HG02852 (cell line): ENCODE measurements at regions not wholly inside any gene's neighbourhood (a gene's known extent, or its start where the extent isn't known, plus 50 kb on each side); places are given as distances from the start of the nearest gene placed in this dataset.
"Not testable (repeated sequence)": the region's sequence is repeated elsewhere in the genome, so short reads cannot be mapped to it uniquely, and the experiment has no call there.

Source experiments
- ATAC-seq: cut with Tn5 transposase; IDR thresholded peaks from one replicate; pipeline ENCODE4 v1.9.1; 2021; ENCODE audit warnings: mild to moderate bottlenecking, moderate library complexity; ENCODE audit not compliant: unreplicated experiment

DNA sequence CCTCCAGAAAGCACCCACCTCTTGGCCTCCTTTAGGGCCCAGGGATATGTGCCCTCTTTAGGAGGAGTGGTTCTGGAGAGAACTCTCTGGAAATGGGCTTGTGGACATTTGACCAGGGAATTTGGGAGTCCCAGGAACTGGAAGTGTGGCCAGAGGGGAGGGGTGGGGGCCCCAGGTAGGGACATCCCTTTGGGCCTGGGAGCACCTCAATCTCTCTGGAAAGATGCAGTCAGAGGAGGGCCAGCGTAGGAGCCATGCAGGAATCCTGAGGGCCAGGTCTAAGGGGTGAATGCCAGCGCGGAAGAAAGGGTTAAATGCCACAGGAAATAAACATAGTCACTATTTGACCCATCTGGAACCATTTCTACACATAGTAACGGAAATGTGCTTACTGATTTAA lies 50.3 kb upstream of the ITGA11 start:
- no peak for ATAC-seq

GRCh38 chr15:68483165-68483564 lies 51.2 kb upstream of the ITGA11 start:
- no peak for ATAC-seq

GRCh38 chr15:68484220-68484619 lies 52.3 kb upstream of the ITGA11 start:
- ATAC-seq = no peak

DNA sequence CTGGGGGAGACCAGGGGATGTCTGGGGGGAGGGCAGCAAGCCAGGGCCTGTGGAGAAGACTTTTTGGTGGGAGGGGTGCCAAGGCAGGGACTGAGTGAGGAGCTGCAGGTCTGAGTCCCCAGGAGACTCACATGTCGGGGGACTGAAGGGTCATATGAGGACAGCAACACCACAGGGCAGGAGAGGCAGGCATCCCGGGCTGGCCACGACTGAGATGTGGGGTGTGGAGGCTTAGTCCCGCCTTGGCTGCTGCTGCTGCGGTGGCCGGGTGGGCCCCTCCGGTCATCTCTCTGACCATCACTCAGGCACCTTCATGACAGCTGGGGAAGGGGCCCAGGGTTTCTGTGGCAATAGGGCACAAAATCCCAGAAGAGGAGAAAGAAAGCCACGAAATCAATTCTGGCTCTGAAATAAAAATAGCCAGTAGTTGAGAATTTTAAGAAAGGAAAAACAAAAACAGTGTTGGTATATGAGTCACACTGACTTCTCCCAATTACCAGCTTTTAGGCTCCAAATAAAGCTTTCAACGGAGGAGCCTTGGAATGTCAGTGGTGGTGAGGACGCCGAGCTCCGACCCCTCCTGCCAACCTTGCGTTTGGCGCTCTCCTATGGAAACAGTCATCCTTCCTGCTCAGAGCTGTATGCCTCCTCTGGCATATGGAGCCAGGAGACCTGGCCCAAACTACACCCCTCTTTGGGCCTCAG lies 52.9 kb upstream of the ITGA11 start:
- no peak for ATAC-seq

DNA sequence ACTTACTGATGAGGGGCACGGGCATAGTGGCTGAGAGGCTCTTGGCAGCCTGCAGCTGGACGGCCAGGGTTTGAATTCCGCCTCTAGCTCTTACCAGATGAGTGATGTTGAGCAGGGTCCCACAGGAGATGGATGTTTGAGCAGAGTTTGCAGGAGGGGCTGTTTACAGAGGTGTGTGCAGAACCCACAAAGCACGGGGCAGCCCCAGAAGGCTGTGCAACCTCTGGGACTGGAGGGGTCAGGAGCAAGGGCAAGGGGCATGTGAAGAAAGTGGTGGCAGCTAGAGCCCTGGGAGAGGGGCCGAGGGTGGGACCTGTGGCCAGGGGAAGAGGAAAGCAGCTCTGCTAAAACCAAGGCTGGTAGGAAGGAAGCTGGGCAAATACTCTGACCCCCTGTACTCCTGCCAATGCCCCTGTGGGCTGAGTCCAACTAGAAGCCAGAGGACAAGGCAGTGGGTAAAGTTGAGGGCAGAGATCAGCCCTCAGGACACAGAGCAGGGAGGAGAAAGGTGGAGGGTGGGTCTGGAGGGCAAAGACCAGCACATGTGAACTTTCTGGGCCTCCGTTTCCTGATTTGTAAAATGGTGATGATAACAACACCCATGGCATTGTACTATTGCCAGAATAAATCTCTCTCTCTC lies 53.9 kb upstream of the ITGA11 start:
- no peak for ATAC-seq

GRCh38 chr15:68487087-68487843 lies 55.3 kb upstream of the ITGA11 start:
- ATAC-seq = no peak

- ATAC-seq = no peak
Observed at GRCh38 chr15:68488290-68488689, 56.3 kb upstream of the ITGA11 start.

- no peak for ATAC-seq
Observed at GRCh38 chr15:68488966-68489365, 57.0 kb upstream of the ITGA11 start.

- ATAC-seq = no peak
Observed at GRCh38 chr15:68489421-68489820, 57.5 kb upstream of the ITGA11 start.

- ATAC-seq = no peak
Observed at GRCh38 chr15:68491415-68492106, 59.6 kb upstream of the ITGA11 start.

GRCh38 chr15:68492855-68493254 lies 60.9 kb upstream of the ITGA11 start:
- ATAC-seq = no peak

DNA sequence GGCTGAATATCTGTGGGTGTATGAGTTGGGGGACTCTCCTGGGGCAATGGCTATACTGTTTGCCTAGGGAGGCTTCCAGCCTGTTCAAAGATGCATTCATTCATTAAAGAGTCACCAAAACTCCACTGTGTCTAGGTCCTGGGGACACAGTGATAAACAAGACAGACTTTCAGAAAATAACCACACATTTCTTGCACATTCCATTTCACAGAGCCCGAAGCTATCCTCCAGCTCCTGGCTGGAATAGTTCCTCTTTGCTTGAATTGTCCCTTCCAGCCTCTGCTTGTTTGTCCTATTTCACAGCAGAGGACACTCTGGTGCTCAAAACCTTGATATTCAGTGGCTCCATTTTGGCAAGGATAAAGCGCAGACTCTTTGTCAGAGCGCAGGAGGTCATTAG lies 61.7 kb upstream of the ITGA11 start:
- no peak for ATAC-seq

DNA sequence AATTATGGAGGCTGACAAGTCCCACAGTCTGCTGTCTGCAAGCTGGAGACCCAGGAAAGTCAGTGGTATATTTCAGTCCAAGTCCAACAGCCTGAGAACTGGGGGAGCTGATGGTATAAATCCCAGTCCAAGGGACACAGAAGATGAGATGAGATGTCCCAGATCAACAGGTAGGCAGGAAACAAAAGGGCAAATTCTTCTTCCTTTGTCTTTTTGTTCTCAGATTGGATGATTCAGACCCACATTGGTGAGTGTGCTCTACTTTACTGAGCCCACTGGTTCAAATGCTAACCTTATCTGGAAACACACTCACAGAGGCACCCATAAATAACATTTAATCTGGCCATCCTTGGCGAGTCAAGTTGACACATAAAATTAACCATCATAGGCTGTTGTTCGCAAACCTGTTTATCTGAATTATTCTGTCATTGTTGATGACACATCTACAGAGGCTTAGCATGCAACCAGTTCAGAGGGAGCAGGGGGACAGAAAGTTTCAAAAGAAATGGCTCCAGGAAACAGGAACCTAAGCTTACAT lies 62.7 kb upstream of the ITGA11 start:
- no peak for ATAC-seq

DNA sequence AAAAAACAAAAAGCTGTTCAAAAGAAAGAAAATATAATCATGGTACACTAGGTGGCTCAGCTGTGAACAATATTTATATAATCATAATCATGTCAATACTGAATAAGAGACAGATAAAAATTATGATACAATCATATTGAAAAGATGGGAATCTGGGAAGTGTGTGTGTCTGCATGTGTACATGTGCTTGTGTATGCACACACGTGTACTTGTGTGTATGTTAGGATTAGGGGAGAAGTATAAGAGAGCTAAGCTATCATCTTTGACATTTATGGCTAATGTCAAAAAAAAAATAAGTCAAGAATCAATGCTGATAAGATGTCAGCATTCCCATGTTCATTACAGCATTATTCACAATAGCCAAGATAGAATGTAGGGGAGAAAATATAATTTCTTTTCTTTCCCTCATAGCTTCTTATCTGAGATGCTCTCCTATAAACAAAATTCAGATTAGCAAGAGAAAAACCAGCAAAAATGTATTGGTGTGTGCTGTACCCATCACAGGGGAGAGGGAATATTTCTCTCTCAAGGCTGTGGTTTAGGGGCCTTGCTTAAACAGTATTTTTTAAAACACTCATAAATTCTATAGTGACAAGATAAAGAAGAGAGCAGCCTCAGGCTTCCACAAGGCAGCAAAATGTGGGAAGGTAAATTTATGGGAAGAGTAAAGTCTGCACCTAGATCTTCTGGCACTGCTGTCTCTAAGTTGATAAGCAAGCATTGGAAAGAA lies 63.4 kb upstream of the ITGA11 start:
- ATAC-seq = no peak

GRCh38 chr15:68495981-68496705 lies 64.2 kb upstream of the ITGA11 start:
- ATAC-seq = no peak

DNA sequence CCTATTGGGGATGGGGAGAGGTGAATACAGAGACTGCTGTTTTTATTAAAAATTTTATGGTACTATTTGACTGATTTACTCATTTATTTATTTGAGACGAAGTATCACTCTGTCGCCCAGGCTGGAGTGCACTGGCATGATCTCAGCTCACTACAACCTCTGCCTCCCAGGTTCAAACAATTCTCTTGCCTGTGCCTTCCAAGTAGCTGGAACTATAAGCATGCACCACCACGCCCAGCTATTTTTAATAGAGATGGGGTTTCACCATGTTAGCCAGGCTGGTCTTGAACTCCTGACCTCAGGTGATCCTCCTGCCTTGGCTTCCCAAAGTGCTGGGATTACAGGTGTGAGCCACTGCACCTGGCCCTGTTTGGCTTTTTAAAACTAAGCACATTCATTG lies 64.8 kb upstream of the ITGA11 start:
- ATAC-seq = not testable (repeated sequence)

- no peak for ATAC-seq
Observed at GRCh38 chr15:68497206-68497910, 65.4 kb upstream of the ITGA11 start.

DNA sequence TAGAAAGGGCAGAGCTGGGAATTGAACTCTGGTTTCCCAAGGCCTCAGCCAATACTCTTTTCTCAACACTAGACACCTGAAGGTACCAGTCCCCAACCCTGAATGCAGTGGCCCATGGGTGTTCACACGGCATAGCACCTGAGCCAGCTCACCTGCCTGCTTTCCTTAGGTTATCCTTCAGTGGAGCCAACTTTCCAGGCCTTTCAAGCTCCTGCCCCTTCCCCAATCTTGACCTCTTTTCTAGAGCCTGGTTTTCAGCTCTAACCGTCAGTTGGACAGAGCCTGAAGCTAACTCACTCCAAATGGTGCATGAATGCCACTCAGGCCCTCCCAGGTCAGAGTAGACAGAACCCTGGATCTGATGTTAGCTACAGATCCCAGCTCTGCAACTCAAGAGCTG lies 66.1 kb upstream of the ITGA11 start:
- no peak for ATAC-seq

- ATAC-seq = no peak
Observed at GRCh38 chr15:68499620-68500312, 67.8 kb upstream of the ITGA11 start.
